GM12878 (cell line): ENCODE measurements at regions not wholly inside any gene's neighbourhood (a gene's known extent, or its start where the extent isn't known, plus 50 kb on each side); places are given as distances from the start of the nearest gene placed in this dataset.
"Not testable (repeated sequence)": the region's sequence is repeated elsewhere in the genome, so short reads cannot be mapped to it uniquely, and the experiment has no call there.

ENCODE experiments used
- ATAC-seq: fragments of 200-7000 bp; cut with Tn5 transposase; 3 replicates; pipeline ENCODE4 v1.9.1; 2020; ENCODE audit warnings: mild to moderate bottlenecking, moderate library complexity
- BruUV-seq: library from RNA; stranded (reverse); fragments of 400-500 nt; replicated peaks from 2 replicates; lab custom pipeline; 2021; lab: Mats Ljungman, UMichigan
- CTCF ChIA-PET: fragments of 300-600 bp; sonication (Branson Sonifier 250); formaldehyde crosslinking; extraction: SDS; loops from one replicate; lab custom pipeline; 2021; ENCODE audit warnings: inconsistent platforms; lab: Yijun Ruan, JAX
- POLR2A ChIA-PET: fragments of 350-600 bp; formaldehyde crosslinking; extraction: SDS; loops from one replicate; lab custom pipeline; 2021; ENCODE audit warnings: inconsistent platforms; lab: Charles Lee
- RAD21 ChIA-PET: fragments of 300-600 bp; sonication (Branson Sonifier 250); formaldehyde crosslinking; loops from one replicate; lab custom pipeline; 2023; ENCODE audit warnings: antibody characterized with exemption; ENCODE audit not compliant: unreplicated experiment; lab: Charles Lee
- SMC1A ChIA-PET: fragments of 300-600 bp; sonication (Branson Sonifier 250); formaldehyde crosslinking; loops from one replicate; lab custom pipeline; 2023; ENCODE audit not compliant: unreplicated experiment, uncharacterized antibody; lab: Charles Lee
- DNase-seq: peaks from one replicate; pipeline ENCODE4 v3.0.0-alpha.2; 2011; ENCODE audit warnings: low read depth, low spot score
- FAIRE-seq: peaks from 3 replicates; lab custom pipeline; 2011; peaks lifted over from hg19 to GRCh38; lab: Jason Lieb, UNC
- H2AFZ ChIP-seq: 2 replicates; pipeline ENCODE4 v1.6.0; 2011; ENCODE audit warnings: low read depth, low read length, control low read depth; ENCODE audit not compliant: control insufficient read depth
- H3K27ac ChIP-seq: 2 replicates; pipeline ENCODE4 v1.5.1; 2011; ENCODE audit warnings: control low read depth; ENCODE audit not compliant: control insufficient read depth, insufficient read depth
- H3K27me3 ChIP-seq, 2 experiments: replicated peaks in 1 of 2; 2 replicates each; pipeline versions ENCODE4 v1.6.0 to v1.6.1; 2011; ENCODE audit warnings: low read length in 1 of 2; ENCODE audit not compliant: control insufficient read depth in 2 of 2, insufficient read depth in 2 of 2
- H3K36me3 ChIP-seq, 2 experiments: 2 replicates each; pipeline ENCODE4 v1.5.1; 2011; ENCODE audit warnings: low read length in 1 of 2; ENCODE audit not compliant: control insufficient read depth in 2 of 2, insufficient read depth in 2 of 2
- H3K4me1 ChIP-seq: 2 replicates; pipeline ENCODE4 v1.6.1; 2011; ENCODE audit warnings: mild to moderate bottlenecking, low read length, moderate library complexity, mixed read lengths; ENCODE audit not compliant: control insufficient read depth, insufficient read depth
- H3K4me2 ChIP-seq: 2 replicates; pipeline ENCODE4 v1.6.0; 2011; ENCODE audit warnings: control low read depth; ENCODE audit not compliant: control insufficient read depth, insufficient read depth
- H3K4me3 ChIP-seq: fragments of 200-600 bp; sonication (generic); 2 replicates; pipeline ENCODE4 v1.5.1; 2016
- H3K79me2 ChIP-seq: 2 replicates; pipeline ENCODE4 v1.6.0; 2011; ENCODE audit warnings: low read length; ENCODE audit not compliant: control insufficient read depth, insufficient read depth
- H3K9ac ChIP-seq: 2 replicates; pipeline ENCODE4 v1.8.0; 2011; ENCODE audit warnings: low read length, control low read depth, mixed read lengths; ENCODE audit not compliant: control insufficient read depth, insufficient read depth
- H3K9me3 ChIP-seq: replicated peaks from 3 replicates; pipeline ENCODE4 v1.5.1; 2011; ENCODE audit warnings: mild to moderate bottlenecking, low read length; ENCODE audit not compliant: control insufficient read depth, insufficient read depth
- H4K20me1 ChIP-seq: 2 replicates; pipeline ENCODE4 v1.6.0; 2011; ENCODE audit not compliant: control insufficient read depth, insufficient read depth
- ATF7 ChIP-seq: fragments of 450-650 bp; IDR thresholded peaks from 2 replicates; pipeline ENCODE4 v1.6.1; 2016; ENCODE audit warnings: low read depth, mild to moderate bottlenecking
- CTCF ChIP-seq, 3 experiments: IDR thresholded peaks in 2 of 3; conservative IDR thresholded peaks in 1 of 3; 2 replicates each; pipeline ENCODE4 v1.5.1; 2011; ENCODE audit warnings: low read depth in 3 of 3, low read length in 3 of 3, mild to moderate bottlenecking in 3 of 3, control low read depth in 2 of 3, moderate library complexity in 2 of 3, inconsistent platforms in 1 of 3, mixed read lengths in 1 of 3; ENCODE audit not compliant: control insufficient read depth in 2 of 3, insufficient read depth in 1 of 3; ENCODE audit errors: extremely low read depth in 1 of 3
- HDGF ChIP-seq: fragments of 450-650 bp; IDR thresholded peaks from 2 replicates; pipeline ENCODE4 v1.6.1; 2016; ENCODE audit warnings: antibody characterized with exemption
- HSF1 ChIP-seq: fragments of 150-350 bp; IDR thresholded peaks from 2 replicates; pipeline ENCODE4 v1.6.1; 2014; ENCODE audit warnings: mild to moderate bottlenecking, low read depth, low read length
- IKZF1 ChIP-seq: fragments of 450-650 bp; conservative IDR thresholded peaks from 2 replicates; pipeline ENCODE4 v1.6.1; 2017; ENCODE audit warnings: antibody characterized with exemption, mild to moderate bottlenecking
- IKZF2 ChIP-seq, 2 experiments: fragments of 450-650 bp; IDR thresholded peaks; 2 replicates each; pipeline ENCODE4 v1.6.1; 2017; ENCODE audit warnings: mild to moderate bottlenecking in 2 of 2, moderate library complexity in 2 of 2
- IRF3 ChIP-seq: fragments of 450-650 bp; IDR thresholded peaks from 2 replicates; pipeline ENCODE4 v1.6.1; 2014; ENCODE audit warnings: mild to moderate bottlenecking
- NBN ChIP-seq: fragments of 450-650 bp; IDR thresholded peaks from 2 replicates; pipeline ENCODE4 v1.6.1; 2016
- NR2F1 ChIP-seq: fragments of 450-650 bp; conservative IDR thresholded peaks from 2 replicates; pipeline ENCODE4 v1.6.1; 2017; ENCODE audit warnings: mild to moderate bottlenecking
- PAX5 ChIP-seq: IDR thresholded peaks from 2 replicates; pipeline ENCODE4 v1.6.1; 2011; ENCODE audit warnings: low read depth, low read length, borderline replicate concordance
- POU2F2 ChIP-seq: IDR thresholded peaks from 3 replicates; pipeline ENCODE4 v1.6.1; 2011; ENCODE audit warnings: low read depth, mild to moderate bottlenecking, low read length, borderline replicate concordance
- RAD21 ChIP-seq: IDR thresholded peaks from 2 replicates; pipeline ENCODE4 v1.6.1; 2011; ENCODE audit warnings: mild to moderate bottlenecking, low read depth, low read length, moderate library complexity; ENCODE audit not compliant: insufficient read depth
- RB1 ChIP-seq: fragments of 450-650 bp; formaldehyde crosslinking; IDR thresholded peaks from 2 replicates; pipeline ENCODE4 v1.6.1; 2017; ENCODE audit warnings: mild to moderate bottlenecking, borderline replicate concordance
- RELA ChIP-seq: fragments of 450-650 bp; IDR thresholded peaks from 2 replicates; pipeline ENCODE4 v1.8.0; 2014; ENCODE audit warnings: borderline replicate concordance; ENCODE audit not compliant: partially characterized antibody
- SMARCA5 ChIP-seq: fragments of 450-650 bp; IDR thresholded peaks from 2 replicates; pipeline ENCODE4 v1.6.1; 2017; ENCODE audit warnings: mild to moderate bottlenecking
- SMC3 ChIP-seq: IDR thresholded peaks from 2 replicates; pipeline ENCODE4 v1.6.1; 2011; ENCODE audit warnings: low read length, improper control_type of control experiment, borderline replicate concordance
- YY1 ChIP-seq: IDR thresholded peaks from 2 replicates; pipeline ENCODE4 v1.6.1; 2011; ENCODE audit warnings: low read depth, mild to moderate bottlenecking, low read length
- ZNF207 ChIP-seq: fragments of 450-650 bp; IDR thresholded peaks from 2 replicates; pipeline ENCODE4 v1.6.1; 2014; ENCODE audit warnings: antibody characterized with exemption, mild to moderate bottlenecking, borderline replicate concordance
- WGBS: methylation state at CpG from one replicate; pipeline ENCODE4 v1.1.6; 2016; ENCODE audit warnings: low lambda C conversion rate; ENCODE audit not compliant: insufficient replicate concordance, insufficient coverage; ENCODE audit errors: missing lambda C conversion rate; 5-methylcytosine and 5-hydroxymethylcytosine counted together
- in situ Hi-C: fragments of 300-500 bp; cut with MboI; formaldehyde crosslinking; loops from 9 replicates; pipeline ENCODE4 v1.14.3; 2018; ENCODE audit warnings: mixed read lengths
- intact Hi-C: fragments of 100-400 bp; cut with micrococcal nuclease; formaldehyde crosslinking; loops from one replicate; pipeline ENCODE4 v1.14.2; 2022; ENCODE audit not compliant: unreplicated experiment

GRCh38 chr20:40968816-40969562 is 59.6 kb upstream of the TOP1 start:
- Histone ChIP-seq H3K4me3 (peak overlapping the region; percentile 82), H3K9ac (peak overlapping the region; percentile 63; the same call in 1 of the 2 replicates), H2AFZ (peak overlapping the region; percentile 89), H3K4me2 (peak overlapping the region; percentile 83), H3K27ac (peak overlapping the region; percentile 27; the same call in 1 of the 2 replicates)
- intact Hi-C loops = loop anchor here (1.0 to 5.0 kb wide), 7 partner anchors 21 to 373 kb away; partner anchors contain the start of gene LPIN3
- RAD21 ChIA-PET = interaction anchor here (0.7 to 5.3 kb wide), 28 partner anchors 12 to 372 kb away, joined by 3 to 51 read pairs (median 4); partner anchors contain the start of gene LPIN3
- not testable (repeated sequence) for H3K79me2 ChIP-seq, H3K27me3 ChIP-seq, H3K9me3 ChIP-seq, H4K20me1 ChIP-seq, DNase-seq, H3K36me3 ChIP-seq, H3K4me1 ChIP-seq
- CTCF ChIA-PET = interaction anchor here (0.6 to 3.9 kb wide), 45 partner anchors 10 to 379 kb away, joined by 3 to 127 read pairs (median 5); partner anchors contain the start of gene LPIN3
- SMC1A ChIA-PET = interaction anchor here (0.7 to 3.2 kb wide), 42 partner anchors 9 to 372 kb away, joined by 3 to 69 read pairs (median 4); partner anchors contain the start of gene LPIN3
- TSS peak; percentile 55 for BruUV-seq
- WGBS = 1% methylated on average over 24 of the region's 28 CpGs
- FAIRE-seq = peak; percentile 62
- POLR2A ChIA-PET = interaction anchor here (0.8 to 1.3 kb wide), 7 partner anchors 18 to 204 kb away, joined by 3 to 9 read pairs (median 3); no protein-coding TSS in a partner anchor
- ATAC-seq = peak; percentile 96
- in situ Hi-C loops = loop anchor here (5.0 to 10.0 kb wide), 3 partner anchors 266 to 1084 kb away; partner anchors contain the start of gene LPIN3
- TF ChIP-seq IRF3 (peak; percentile 38; the same call in 1 of the 2 replicates), IKZF2 (IDR thresholded peaks at IDR 0.05) (peak in 1 of 2 experiments; percentile 41; a peak in 1 of 4 replicates), RB1 (peak; percentile 81; the same call in 1 of the 2 replicates), HSF1 (0 out of 2 replicates have a peak, but pooled peaks have one; percentile 15), ATF7 (peak; percentile 26; the same call in 1 of the 2 replicates), HDGF (0 out of 2 replicates have a peak, but pooled peaks have one; percentile 39), CTCF (IDR thresholded peaks at IDR 0.05 in 2 of 3, conservative IDR thresholded peaks at IDR 0.05 in 1 of 3; ENCODE audit: control insufficient read depth in 2 of 3, extremely low read depth in 1 of 3, insufficient read depth in 1 of 3, low read depth in 3 of 3, low read length in 3 of 3) (peak; percentile 96 to 99 (median 98)), ZNF207 (peak; percentile 60; the same call in 1 of the 2 replicates), IKZF1 (peak; percentile 64), NR2F1 (peak; percentile 86), RAD21 (peak; percentile 100), SMC3 (peak; percentile 99), NBN (0 out of 2 replicates have a peak, but pooled peaks have one; percentile 58), POU2F2 (peak; percentile 65; the same call in 1 of the 3 replicates), YY1 (peak; percentile 80), PAX5 (0 out of 2 replicates have a peak, but pooled peaks have one; percentile 28), RELA (peak; percentile 59), SMARCA5 (peak; percentile 62; the same call in 1 of the 2 replicates)
